HG03520 (cell line): ENCODE measurements at regions not wholly inside any gene's neighbourhood (a gene's known extent, or its start where the extent isn't known, plus 50 kb on each side); places are given as distances from the start of the nearest gene placed in this dataset.

Experiments used
- ATAC-seq: cut with Tn5 transposase; IDR thresholded peaks from one replicate; pipeline ENCODE4 v1.9.1; 2021; ENCODE audit warnings: mild to moderate bottlenecking, moderate library complexity; ENCODE audit not compliant: unreplicated experiment

- no peak for ATAC-seq
Measured at GRCh38 chr16:79449067-79449769, 151.3 kb downstream of the MAF start.

- ATAC-seq: no peak
Measured at GRCh38 chr16:79444572-79444971, 156.0 kb downstream of the MAF start.

- ATAC-seq: no peak
Measured at GRCh38 chr16:79439901-79440300, 160.6 kb downstream of the MAF start.

- no peak for ATAC-seq
Measured at GRCh38 chr16:79437764-79438751, 162.5 kb downstream of the MAF start.

- no peak for ATAC-seq
Measured at GRCh38 chr16:79436885-79437284, 163.7 kb downstream of the MAF start.

- ATAC-seq: no peak
Measured at GRCh38 chr16:79434771-79435170, 165.8 kb downstream of the MAF start.

- ATAC-seq: no peak
Measured at GRCh38 chr16:79434092-79434491, 166.4 kb downstream of the MAF start.

GRCh38 chr16:79431923-79432322 lies 168.6 kb downstream of the MAF start:
- ATAC-seq: no peak

- ATAC-seq: no peak
Measured at GRCh38 chr16:79430191-79430678, 170.3 kb downstream of the MAF start.

GRCh38 chr16:79429381-79430190 lies 171.0 kb downstream of the MAF start:
- no peak for ATAC-seq

- ATAC-seq: no peak
Measured at GRCh38 chr16:79426663-79427062, 173.9 kb downstream of the MAF start.

GRCh38 chr16:79422064-79422463 lies 178.5 kb downstream of the MAF start:
- no peak for ATAC-seq

GRCh38 chr16:79421126-79421525 lies 179.4 kb downstream of the MAF start:
- ATAC-seq: no peak

- ATAC-seq: no peak
Measured at GRCh38 chr16:79420493-79420892, 180.0 kb downstream of the MAF start.

GRCh38 chr16:79419148-79419547 lies 181.4 kb downstream of the MAF start:
- ATAC-seq: no peak

GRCh38 chr16:79417601-79418008 lies 182.9 kb downstream of the MAF start:
- ATAC-seq: no peak

GRCh38 chr16:79415983-79416640 lies 184.4 kb downstream of the MAF start:
- no peak for ATAC-seq

GRCh38 chr16:79412783-79413225 lies 187.7 kb downstream of the MAF start:
- no peak for ATAC-seq

- no peak for ATAC-seq
Measured at GRCh38 chr16:79411805-79412204, 188.7 kb downstream of the MAF start.

- no peak for ATAC-seq
Measured at GRCh38 chr16:79411357-79411756, 189.2 kb downstream of the MAF start.
